Lower lobe of right lung (tissue), 2 donors: ENCODE measurements at regions not wholly inside any gene's neighbourhood (a gene's known extent, or its start where the extent isn't known, plus 50 kb on each side); places are given as distances from the start of the nearest gene placed in this dataset.

Experiments used
- ATAC-seq, 2 donors: fragments of 200-7000 bp; cut with Tn5 transposase; one replicate each; pipeline ENCODE4 v1.9.1; 2020 to 2022; ENCODE audit warnings: mild to moderate bottlenecking in 2 of 2, moderate library complexity in 2 of 2
- DNase-seq: peaks from one replicate; pipeline ENCODE4 v3.0.0-alpha.2; 2020
- H3K27ac ChIP-seq: fragments of 200-600 bp; one replicate; pipeline ENCODE4 v1.8.0; 2022
- H3K27me3 ChIP-seq: fragments of 200-600 bp; one replicate; pipeline ENCODE4 v1.8.0; 2022; ENCODE audit warnings: low read depth
- H3K36me3 ChIP-seq: fragments of 200-600 bp; one replicate; pipeline ENCODE4 v1.8.0; 2022; ENCODE audit warnings: mild to moderate bottlenecking
- H3K4me1 ChIP-seq: fragments of 200-600 bp; one replicate; pipeline ENCODE4 v1.8.0; 2022
- H3K4me3 ChIP-seq: fragments of 200-600 bp; one replicate; pipeline ENCODE4 v1.8.0; 2022; ENCODE audit warnings: mild to moderate bottlenecking
- H3K9me3 ChIP-seq: fragments of 200-600 bp; one replicate; pipeline ENCODE4 v1.8.0; 2022
- intact Hi-C: fragments of 100-400 bp; cut with DNase I; formaldehyde crosslinking; loops from one replicate; pipeline ENCODE4 v1.11.0; 2022
- TF ChIP-seq, protein P1 (sequence below): fragments of 200-600 bp; IDR thresholded peaks from one replicate; pipeline ENCODE4 v1.8.0; 2022; ENCODE audit warnings: antibody characterized with exemption, mild to moderate bottlenecking
- donor health status: DM: no; HTN: yes; CAD: no; lungs with severe emphysema.

DNA sequence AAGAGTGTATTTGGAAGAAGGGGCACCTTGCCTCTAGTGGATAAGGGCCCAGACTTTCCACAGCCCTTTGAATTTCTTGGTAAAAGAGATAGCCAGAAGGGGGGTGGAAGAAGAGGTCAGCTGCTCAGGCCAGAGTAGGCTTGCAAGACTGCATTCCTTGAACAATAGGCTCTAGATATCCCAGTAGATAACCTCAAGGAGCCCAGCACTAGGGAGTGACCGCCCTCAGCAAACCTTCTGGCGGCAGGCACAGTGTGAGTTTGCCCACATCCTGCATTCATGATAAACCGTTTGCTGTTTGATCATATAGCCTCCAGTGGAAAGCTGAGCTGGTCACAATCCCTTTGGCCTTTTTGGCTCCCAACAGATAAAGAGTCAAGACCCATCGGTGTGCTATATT is 70.5 kb downstream of the NPY start:
- Histone ChIP-seq H3K27ac (no peak overlapping the region), H3K27me3 (no peaks in the 10 kb centered on the region), H3K9me3 (no peaks in the 10 kb centered on the region), H3K4me1 (no peaks in the 10 kb centered on the region), H3K4me3 (no peak overlapping the region), H3K36me3 (no peaks in the 10 kb centered on the region)
- DNase-seq (no peak), ATAC-seq (no peak)
- intact Hi-C loops: no loop called here
- TF ChIP-seq, protein P1, sequence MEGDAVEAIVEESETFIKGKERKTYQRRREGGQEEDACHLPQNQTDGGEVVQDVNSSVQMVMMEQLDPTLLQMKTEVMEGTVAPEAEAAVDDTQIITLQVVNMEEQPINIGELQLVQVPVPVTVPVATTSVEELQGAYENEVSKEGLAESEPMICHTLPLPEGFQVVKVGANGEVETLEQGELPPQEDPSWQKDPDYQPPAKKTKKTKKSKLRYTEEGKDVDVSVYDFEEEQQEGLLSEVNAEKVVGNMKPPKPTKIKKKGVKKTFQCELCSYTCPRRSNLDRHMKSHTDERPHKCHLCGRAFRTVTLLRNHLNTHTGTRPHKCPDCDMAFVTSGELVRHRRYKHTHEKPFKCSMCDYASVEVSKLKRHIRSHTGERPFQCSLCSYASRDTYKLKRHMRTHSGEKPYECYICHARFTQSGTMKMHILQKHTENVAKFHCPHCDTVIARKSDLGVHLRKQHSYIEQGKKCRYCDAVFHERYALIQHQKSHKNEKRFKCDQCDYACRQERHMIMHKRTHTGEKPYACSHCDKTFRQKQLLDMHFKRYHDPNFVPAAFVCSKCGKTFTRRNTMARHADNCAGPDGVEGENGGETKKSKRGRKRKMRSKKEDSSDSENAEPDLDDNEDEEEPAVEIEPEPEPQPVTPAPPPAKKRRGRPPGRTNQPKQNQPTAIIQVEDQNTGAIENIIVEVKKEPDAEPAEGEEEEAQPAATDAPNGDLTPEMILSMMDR: no peak

- Histone ChIP-seq H3K27me3 (no peaks in the 10 kb centered on the region), H3K4me3 (no peak overlapping the region), H3K4me1 (no peaks in the 10 kb centered on the region), H3K9me3 (no peaks in the 10 kb centered on the region), H3K27ac (no peak overlapping the region), H3K36me3 (no peaks in the 10 kb centered on the region)
- no peak for ATAC-seq
- TF ChIP-seq, protein P1: no peak
- DNase-seq: no peak
- intact Hi-C loops: no loop called here
Observed at GRCh38 chr7:24356718-24357386, 72.9 kb downstream of the NPY start.

DNA sequence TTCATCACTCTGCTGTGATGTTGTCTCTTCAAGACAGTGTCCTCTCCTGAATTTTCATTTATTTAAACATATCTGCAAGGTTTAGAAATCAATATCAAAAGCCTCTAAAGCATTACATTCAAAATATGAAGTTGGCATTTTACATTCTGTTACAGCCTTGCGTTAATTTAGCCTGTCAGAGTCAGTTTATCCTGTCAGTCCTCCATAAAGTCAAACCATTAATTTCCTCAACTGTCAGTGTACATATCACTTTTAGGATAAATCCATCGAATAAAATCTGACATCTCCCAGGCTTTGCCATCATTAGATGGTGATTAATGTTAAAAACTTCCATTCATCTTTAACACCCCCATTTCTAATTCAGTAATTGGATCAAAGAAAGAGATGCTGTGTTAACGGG is 77.0 kb downstream of the NPY start:
- Histone ChIP-seq H3K27ac (no peak overlapping the region), H3K4me3 (no peak overlapping the region), H3K27me3 (no peaks in the 10 kb centered on the region), H3K9me3 (no peaks in the 10 kb centered on the region), H3K36me3 (no peaks in the 10 kb centered on the region), H3K4me1 (no peaks in the 10 kb centered on the region)
- DNase-seq: no peak
- no peak for ATAC-seq
- intact Hi-C loops: no loop called here
- TF ChIP-seq, protein P1: no peak

GRCh38 chr7:24365606-24366005 is 81.6 kb downstream of the NPY start:
- ATAC-seq (no peak), DNase-seq (no peak)
- H3K27ac ChIP-seq: no peak overlapping the region
- TF ChIP-seq, protein P1: no peak
- H3K4me3 ChIP-seq: no peak overlapping the region
- no peaks in the 10 kb centered on the region for H3K27me3 ChIP-seq
- H3K36me3 ChIP-seq: no peaks in the 10 kb centered on the region
- no peaks in the 10 kb centered on the region for H3K9me3 ChIP-seq
- intact Hi-C loops: no loop called here
- H3K4me1 ChIP-seq: no peaks in the 10 kb centered on the region

DNA sequence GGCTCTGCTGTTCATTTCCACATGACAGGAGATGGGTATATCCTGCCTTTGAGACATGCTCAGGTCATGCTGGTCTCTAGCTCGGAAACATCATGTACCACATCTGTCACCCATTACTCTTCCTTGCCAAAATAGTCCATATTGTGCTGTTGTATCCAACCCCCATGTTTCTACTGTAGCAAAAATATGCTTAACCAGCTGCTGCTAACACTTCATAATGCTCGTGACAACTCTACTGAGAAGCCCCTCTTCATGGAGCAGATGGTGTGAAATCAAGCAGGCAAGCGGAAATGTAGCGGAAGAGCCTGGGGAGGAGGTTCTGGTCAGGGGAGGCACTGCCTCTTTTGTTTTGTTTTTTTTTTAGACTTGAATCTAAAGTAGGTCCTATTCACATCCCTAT is 82.9 kb downstream of the NPY start:
- no peak for DNase-seq
- TF ChIP-seq, protein P1: no peak
- intact Hi-C loops: no loop called here

More for the DNA sequence above, 82.9 kb downstream of the NPY start:
- no peaks in the 10 kb centered on the region for H3K9me3 ChIP-seq
- H3K36me3 ChIP-seq: no peaks in the 10 kb centered on the region
- H3K27ac ChIP-seq: no peak overlapping the region
- H3K4me1 ChIP-seq: no peaks in the 10 kb centered on the region
- ATAC-seq: no peak
- H3K4me3 ChIP-seq: no peak overlapping the region
- H3K27me3 ChIP-seq: no peaks in the 10 kb centered on the region
